ENCODE measurements at regions not wholly inside any gene's neighbourhood (a gene's known extent, or its start where the extent isn't known, plus 50 kb on each side); places are given as distances from the start of the nearest gene placed in this dataset.

- TF ChIP-seq CTCF (IDR thresholded peaks at IDR 0.05; ENCODE audit: low read depth, low read length, missing control alignments) = no peak
- no peak for DNase-seq (ENCODE audit: low read depth)
- no peak overlapping the region for H3K4me3 ChIP-seq (ENCODE audit: low read depth, low read length)
Measured at GRCh38 chr2:45316576-45317338, 294.3 kb downstream of the SRBD1 start.

GRCh38 chr2:45315861-45316260, 295.2 kb downstream of the SRBD1 start:
- TF ChIP-seq CTCF (IDR thresholded peaks at IDR 0.05; ENCODE audit: low read depth, low read length, missing control alignments) = no peak
- DNase-seq (ENCODE audit: low read depth) = no peak
- no peak overlapping the region for H3K4me3 ChIP-seq (ENCODE audit: low read depth, low read length)

- no peak overlapping the region for H3K4me3 ChIP-seq (ENCODE audit: low read depth, low read length)
Measured at GRCh38 chr2:45312275-45312674, 298.8 kb downstream of the SRBD1 start.

GRCh38 chr2:45311559-45311958, 299.5 kb downstream of the SRBD1 start:
- no peak overlapping the region for H3K4me3 ChIP-seq (ENCODE audit: low read depth, low read length)
- no peak for TF ChIP-seq CTCF (IDR thresholded peaks at IDR 0.05; ENCODE audit: low read depth, low read length, missing control alignments)
- no peak for DNase-seq (ENCODE audit: low read depth)

More at GRCh38 chr2:45312275-45312674, 298.8 kb downstream of the SRBD1 start:
- no peak for TF ChIP-seq CTCF (IDR thresholded peaks at IDR 0.05; ENCODE audit: low read depth, low read length, missing control alignments)
- no peak for DNase-seq (ENCODE audit: low read depth)

DNA sequence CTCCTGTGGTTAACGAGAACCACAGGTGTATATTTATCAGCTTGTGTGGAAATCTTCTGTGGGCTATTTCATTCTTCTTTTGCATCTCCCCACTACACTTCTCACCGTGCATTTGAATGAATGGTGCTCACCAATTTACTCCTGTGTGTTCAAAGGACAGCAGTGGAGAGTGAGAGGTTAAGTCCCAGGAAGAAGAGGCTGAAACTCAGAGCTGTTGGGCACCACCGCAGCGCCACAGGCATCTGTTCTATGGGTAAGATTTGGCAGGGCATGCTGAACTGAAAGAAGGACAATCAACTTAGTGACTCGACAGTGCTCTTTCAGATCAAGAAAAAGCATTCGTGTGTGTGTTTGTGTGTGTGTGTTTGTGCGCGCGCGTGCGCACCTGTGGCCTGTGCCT, 297.9 kb upstream of the SIX2 start:
- no peak for DNase-seq (ENCODE audit: low read depth)
- TF ChIP-seq CTCF (IDR thresholded peaks at IDR 0.05; ENCODE audit: low read depth, low read length, missing control alignments) = no peak

DNA sequence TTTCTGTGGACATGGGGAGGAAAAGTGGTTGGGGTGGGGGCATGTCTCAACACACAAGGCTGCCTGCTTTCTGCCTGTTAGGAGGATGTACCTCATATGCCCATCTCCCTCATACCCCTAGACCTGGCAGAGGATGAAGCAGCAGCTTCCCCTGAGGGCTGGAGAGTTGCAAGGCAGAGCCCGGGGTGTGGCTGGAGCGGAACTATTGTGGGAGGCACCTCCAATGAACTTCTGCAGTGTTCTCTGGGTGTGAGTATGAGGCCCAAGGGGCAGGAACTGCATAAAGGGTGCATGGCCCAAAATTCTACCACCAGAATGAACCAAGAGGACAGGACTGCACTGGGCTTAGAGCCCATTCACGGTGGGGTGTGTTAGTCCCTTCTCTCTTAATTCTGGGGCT, 296.3 kb upstream of the SIX2 start:
- DNase-seq (ENCODE audit: low read depth) = no peak
- no peak overlapping the region for H3K4me3 ChIP-seq (ENCODE audit: low read depth, low read length)
- TF ChIP-seq CTCF (IDR thresholded peaks at IDR 0.05; ENCODE audit: low read depth, low read length, missing control alignments) = no peak

More for the DNA sequence above, 297.9 kb upstream of the SIX2 start:
- H3K4me3 ChIP-seq (ENCODE audit: low read depth, low read length) = no peak overlapping the region
